HG03558 (cell line): ENCODE measurements at regions not wholly inside any gene's neighbourhood (a gene's known extent, or its start where the extent isn't known, plus 50 kb on each side); places are given as distances from the start of the nearest gene placed in this dataset.

Source experiments
- ATAC-seq: cut with Tn5 transposase; IDR thresholded peaks from one replicate; pipeline ENCODE4 v1.9.1; 2021; ENCODE audit warnings: moderate number of reproducible peaks; ENCODE audit not compliant: unreplicated experiment; ENCODE audit errors: extremely low read depth

DNA sequence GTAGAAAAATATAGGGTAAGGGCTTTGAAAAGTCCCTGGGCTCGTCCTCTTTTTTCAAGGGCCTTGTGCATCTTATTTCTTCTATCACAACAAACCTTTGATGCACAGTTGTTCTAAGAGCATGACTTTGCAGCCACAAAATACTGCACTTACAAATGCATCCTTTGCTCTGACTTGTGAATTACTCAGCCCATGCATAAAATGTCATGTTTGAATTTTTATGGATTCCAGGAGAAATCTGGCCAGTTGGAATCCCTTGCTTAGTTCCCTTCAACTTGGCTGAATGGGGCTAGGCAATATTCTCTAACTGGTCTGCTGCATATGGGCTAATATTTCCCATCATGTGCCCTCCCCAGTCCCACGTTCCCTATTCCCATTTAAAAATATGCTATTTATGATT is 523.9 kb upstream of the RGMA start:
- ATAC-seq: no peak

DNA sequence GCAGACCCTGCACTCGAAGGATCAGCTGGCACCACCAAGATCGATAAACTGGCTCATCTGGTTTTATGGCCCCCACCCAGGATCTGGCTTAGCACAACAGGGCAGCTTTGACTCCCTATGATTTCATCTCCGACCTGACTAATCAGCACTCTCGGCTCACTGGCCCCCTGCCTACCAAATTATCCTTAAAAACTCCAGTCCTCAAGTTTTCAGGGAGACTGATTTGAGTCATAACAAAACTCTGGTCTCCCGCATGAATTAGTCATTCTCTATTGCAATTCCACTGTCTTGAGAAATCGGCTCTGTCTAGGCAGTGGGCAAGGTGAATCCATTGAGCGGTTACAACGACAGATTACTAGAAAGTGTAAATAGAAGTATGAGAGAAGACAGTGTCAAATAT is 521.9 kb upstream of the RGMA start:
- no peak for ATAC-seq

DNA sequence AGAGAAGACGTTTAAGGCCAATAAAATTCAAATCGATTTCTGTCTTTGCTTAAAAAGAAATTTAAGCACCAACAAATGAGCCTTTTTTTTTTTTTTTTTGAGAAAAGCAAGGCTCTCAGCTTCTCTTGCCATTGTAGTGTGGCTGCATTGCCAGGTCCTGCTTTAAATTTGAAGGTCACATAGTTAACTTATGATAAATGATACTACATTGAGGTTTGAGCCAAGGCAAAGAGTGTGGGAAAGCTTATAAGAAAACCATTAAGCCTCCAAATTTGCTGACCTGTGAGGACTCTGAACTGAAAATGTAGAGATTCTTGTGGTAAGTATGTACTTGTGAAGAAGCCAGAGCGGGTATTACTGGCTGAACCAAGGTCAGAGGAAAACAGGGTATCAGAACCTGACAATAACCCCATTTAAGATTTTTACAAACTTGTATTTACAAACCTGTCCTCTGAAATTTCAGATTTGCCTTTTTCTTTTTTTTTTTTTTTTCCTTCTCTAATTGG is 519.7 kb upstream of the RGMA start:
- no peak for ATAC-seq

DNA sequence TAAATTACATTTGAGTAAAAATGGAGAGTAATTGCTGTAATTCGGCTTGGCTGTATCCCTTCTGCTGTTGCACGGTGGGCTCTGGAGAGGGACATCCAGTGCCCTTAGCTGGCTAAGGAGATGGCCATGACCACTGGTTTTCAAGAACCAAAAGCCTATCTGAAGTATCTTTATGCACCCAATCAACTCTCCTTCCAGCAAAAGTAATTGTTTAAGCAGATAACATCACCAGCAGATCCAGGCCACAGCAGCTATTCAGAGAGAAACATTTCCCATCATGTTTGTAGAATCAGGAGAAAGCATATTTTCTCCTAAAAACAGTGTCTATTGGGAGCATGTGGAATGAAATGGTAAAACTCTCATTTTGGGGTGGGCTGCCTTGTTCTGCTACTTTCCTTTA is 514.5 kb upstream of the RGMA start:
- no peak for ATAC-seq

DNA sequence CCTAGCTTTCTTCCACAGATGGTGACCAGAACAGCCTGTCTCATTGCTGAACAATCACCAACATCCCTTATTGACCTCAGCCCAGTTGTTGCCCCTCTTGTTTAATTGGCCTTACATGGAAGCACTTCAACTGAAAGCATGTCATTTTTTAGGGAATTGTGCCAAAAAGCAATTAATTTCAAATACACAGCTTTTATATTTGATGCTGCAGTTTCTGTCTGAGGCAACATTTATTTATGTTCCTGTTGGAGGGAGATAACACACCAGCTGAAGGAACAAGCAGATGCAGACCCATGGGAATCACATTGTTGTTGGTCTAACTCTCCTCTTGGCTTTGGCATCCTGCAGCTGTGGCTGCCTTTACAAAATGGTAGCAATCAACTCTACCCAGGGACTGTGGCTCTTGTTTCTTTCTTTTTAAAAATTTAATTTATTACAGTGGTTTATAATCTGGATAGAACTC is 498.1 kb upstream of the RGMA start:
- ATAC-seq: no peak

DNA sequence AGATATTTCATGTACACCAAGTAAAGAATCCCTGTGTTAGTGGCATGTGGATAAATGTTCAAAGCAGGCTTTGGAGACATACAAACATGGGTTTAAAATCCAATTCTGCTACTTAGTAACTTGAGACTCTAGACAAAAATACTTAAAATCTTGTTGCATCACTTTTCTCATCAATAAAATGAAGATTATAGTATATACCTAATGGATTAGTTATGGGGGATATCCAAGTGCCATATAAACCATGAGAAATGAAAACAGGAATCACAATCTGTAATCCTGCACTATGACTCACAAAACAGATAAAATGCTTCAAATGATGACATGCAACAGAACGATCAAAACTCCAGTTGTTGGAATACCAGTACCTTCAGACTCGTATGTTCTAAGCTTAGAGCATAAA is 496.0 kb upstream of the RGMA start:
- no peak for ATAC-seq

DNA sequence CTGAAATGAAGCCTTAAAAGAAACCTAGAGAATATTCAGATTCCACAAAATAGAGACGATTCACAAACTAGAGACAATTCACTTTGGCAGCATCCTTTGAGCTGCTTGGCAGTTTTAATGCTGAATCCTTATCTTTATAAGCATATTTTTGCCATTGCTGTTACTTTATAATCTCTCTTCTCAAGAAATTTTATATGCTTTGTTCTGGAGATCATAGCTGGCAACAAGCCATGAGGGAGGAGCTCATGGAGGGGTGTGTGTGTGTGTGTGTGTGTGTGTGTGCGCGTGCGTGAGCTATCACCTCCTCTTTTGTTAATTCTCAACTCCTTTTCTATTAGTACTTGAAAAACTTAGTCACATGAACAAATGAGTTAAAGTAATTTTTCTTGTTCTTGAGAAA is 495.0 kb upstream of the RGMA start:
- ATAC-seq: no peak

DNA sequence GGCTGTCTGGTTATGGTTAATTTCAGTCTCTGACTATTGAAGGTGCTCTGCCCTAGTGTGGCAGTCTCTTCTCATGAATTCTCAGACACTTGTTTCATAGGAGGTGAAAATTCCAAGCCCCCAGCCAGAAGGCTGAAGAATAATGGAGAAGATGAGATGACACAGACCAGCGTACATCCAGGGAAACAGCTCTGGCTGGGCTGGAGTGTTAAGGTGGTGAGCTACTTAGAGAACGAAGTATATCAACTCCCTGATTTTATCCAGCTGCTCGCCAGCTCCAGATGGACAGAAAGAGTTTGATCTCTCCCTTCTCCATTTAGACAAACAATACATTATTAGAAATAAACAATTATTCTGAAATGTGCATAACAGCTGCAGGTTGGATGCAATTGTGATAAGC is 494.5 kb upstream of the RGMA start:
- no peak for ATAC-seq

DNA sequence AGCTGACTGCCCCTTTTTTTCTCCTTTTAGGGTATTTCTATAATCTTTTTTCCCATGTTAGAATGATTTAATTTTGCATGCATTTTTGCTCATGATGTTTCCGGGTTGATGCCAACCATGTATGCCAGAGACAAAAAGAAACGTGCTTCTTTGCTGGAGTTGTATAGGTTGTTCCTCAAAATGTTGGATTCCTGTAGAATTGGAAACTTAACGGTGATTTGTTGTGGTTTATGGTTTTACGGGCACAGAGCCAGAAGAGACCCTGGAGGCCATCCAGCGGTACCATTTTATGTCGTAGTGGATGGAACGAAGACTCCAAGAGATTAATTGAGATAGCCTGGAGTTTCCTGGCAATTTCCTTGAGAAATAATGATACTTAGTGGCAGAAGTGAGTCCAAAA is 481.5 kb upstream of the RGMA start:
- ATAC-seq: no peak

DNA sequence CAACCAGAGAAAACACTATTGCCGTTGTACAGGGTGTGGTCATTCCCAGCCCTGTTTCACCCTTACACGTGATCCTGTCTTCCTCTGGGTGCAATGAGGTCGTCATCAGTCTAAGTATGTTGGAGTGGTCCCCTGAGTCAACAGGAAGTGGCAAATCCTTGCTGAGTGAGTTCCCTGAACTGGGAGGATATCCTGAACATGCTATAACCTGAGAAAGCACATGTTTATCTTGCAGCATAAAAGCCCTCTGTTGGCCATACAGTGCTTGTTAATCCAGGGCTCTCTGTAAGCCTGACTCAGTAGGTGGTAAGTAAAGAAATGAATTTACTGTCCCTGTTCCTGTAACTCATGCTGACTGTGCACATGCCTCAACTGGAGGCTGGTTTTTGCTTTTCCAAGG is 477.8 kb upstream of the RGMA start:
- ATAC-seq: no peak

DNA sequence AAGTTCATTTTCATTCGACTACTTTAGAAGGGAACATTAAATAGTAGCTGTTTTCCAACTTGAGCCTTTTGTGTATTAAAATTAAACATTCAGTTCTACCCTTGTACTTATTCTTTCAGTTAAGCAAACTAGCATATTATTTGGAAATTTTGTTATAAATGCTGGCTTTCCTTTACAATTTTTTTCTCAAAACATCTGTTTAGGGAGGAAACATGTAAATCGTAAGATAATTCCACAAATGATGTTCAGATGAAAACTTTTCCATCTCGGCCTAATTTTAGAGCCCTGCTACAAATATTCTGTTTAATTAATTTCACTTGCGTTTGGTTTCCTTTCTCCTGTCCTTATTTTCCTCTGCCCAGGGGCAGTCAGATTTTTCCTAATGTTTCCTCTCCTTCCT is 476.2 kb upstream of the RGMA start:
- ATAC-seq: no peak

DNA sequence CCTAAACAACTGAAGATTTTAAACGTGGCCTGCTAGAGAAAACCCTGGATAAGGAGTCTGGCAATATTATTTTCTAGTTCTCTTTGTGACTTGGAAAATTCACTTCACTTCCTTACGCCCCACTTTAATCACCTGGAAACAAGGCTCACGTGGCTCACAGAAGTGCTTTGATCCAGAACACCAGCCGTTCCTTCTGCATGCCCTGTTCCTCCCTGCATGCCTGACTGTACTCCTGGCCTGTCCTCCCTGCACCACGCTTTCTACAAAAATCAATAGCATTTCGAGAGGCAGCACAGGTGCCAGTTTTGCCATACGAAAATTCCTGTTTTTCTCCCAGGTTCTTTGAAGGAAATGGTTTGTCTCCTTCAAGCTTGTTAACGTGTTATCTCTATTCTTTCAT is 474.2 kb upstream of the RGMA start:
- ATAC-seq: no peak

DNA sequence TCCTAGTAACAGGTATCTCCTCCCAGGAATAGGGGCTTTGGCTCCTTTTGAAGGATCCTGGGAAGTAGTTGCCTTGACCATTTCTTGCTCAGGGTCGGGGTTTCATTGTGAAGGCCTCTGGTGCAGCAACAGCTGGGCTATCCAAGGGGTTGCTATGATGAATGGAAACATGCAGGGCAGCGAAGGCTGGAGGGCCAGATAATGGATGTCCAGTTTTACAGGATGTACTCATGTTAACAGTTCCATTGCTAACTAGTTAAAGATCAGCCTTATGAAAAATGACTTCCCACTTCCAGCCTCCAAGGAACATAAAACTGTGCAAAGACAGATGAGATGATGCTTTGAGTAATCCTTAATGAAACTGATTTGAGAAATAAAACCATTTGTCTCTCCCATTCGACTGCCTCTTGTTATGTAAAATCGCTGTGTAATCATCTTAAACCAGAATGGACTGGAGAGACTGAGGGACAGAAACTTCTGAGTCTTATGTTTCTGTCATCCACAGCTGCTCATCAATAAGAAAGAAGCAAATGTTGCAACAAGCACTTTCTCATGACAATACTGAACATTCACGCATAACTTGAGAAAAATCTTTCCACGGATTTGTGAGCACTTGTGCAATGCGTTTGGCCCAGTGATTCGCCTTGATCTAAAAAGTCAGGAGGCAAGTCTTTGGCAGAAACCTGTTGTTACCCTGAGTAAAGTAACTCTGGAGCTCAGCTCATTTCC is 473.5 kb upstream of the RGMA start:
- ATAC-seq: no peak

DNA sequence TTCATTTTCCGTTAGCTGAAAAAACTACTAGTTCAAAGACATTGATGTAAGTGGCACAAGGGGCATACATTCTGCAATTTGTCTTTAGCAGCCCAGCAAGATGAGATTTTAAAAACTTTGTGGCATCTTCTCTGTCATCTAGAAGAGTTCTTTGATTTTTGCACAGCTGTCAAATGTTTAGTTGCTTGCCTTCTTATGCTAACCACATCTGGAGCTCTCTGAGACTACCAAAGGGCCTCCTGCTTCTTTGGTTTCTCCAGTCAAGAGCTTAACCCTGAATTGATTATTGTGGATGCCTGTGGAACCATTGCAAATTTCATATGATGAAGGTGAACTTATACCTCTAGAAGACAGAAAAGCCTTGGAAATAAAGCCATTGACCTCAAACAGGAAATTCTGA is 468.7 kb upstream of the RGMA start:
- ATAC-seq: no peak

DNA sequence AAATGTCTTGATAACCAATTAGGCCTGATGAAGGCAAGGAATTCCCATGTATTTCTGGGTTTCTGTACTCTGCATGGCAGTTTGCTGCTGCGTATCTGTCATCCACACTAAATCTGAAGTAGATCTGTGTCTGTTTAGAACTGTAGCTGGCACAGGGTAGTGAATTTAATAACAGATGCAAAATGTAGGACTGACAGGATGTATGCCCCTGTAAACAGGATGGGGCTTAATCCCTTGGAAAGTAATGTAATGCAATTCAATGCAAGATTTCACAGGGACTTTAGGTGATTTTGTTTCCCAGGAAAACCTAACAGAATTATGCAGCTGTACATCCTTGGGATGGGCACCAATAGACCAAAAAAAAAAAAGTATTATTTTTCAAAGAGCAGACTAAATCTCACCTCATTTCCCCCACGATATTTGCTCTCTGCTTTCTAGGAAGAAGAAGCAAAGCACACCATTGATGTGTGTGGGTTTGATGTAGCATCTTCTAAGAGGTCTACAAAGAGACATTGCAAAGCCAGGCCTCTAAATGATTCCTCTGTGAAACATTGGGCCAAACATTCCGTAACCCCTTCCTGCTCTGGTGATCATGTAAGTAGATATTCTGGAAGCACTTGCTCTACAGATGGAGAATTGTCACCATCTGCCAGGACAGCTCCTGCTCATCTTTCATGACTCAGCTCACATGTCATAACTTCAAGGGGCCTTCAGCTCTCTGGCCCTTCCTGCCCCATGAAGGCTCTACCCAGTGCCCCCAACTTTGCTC is 464.3 kb upstream of the RGMA start:
- no peak for ATAC-seq

DNA sequence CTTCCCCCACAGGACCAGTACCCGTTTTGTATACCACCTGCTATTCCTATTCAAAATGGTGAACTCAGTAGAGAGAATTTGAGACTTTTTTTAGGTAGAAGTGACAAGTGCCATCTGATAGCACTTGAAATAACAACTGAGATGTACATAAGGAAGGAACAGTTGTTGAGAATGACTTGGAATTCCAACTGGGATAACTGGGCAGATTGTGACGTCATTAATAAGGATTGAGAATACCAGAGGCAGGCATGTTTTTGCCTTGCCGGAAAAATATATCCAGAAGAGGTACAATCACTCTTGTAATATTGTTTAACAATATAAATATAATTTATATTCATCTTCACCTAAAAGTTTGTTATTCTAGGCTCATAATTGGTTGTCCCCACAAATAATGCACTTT is 454.1 kb upstream of the RGMA start:
- ATAC-seq: no peak

DNA sequence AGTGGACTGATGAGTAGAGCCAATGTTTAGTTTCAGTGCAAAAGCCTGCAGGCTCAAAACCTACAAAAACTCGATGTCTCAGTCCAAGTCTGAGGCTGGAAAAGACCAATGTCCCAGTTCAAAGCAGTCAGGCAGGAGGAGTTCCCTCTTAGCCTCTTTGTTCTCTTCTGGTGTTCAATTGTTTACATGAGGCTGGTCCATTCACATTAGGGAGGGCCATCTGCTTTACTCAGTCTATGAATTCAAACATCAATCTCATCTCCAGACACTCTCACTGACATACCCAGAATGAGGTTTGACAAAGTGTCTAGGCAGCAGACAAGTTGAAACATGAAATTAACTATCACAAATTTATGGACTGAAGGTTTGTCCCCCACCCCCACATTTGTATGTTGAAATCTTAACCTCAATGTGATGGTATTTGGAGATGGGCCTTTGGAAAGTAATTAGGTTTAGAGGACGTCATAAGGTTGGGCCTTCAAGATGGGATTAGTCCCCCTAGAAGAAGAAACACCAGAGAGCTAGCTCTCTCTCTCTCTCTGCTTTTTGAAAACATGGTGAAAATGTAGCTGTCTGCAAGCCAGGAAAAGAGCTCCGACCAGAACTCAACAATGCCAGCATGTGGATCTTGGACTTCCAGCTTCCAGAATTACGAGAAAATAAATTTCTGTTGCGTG is 438.5 kb upstream of the RGMA start:
- ATAC-seq: no peak

DNA sequence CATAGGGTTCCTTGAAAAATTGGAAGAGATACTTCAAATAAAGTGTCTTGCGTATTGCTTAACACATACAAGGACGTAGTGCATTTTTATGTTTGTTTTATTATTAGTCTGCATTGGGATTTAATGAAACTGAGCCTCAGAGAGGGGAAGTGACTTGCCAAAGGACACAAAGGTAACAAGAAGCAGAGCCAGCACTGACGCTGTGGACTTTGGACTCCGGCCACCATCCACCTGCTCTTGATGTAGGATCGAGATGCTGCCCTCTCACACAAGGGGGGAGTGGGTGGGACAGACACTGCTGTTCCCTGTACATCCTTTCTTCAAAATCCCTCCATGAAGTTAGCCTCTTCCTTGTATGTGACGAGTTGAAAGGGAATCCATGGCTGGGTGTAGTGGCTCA is 435.4 kb upstream of the RGMA start:
- ATAC-seq: no peak

DNA sequence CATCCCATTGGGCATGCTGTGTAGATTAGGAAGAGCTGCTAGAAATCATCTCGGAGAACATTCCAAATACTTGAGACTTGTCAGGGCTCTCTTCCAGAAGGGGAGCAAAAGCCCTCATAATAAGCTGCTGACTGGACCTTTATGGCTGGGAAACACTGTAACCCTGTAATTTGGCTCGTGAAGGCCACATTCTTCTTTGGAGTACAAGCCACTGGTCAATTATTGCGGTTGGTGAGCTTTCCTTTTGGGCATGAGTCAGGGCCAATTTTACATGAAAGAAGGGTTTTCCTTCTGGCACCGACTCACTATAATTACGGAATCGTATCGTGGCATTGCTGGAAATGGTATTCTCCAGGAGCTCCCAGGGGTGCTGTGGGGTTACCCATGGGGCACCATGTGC is 434.5 kb upstream of the RGMA start:
- no peak for ATAC-seq

DNA sequence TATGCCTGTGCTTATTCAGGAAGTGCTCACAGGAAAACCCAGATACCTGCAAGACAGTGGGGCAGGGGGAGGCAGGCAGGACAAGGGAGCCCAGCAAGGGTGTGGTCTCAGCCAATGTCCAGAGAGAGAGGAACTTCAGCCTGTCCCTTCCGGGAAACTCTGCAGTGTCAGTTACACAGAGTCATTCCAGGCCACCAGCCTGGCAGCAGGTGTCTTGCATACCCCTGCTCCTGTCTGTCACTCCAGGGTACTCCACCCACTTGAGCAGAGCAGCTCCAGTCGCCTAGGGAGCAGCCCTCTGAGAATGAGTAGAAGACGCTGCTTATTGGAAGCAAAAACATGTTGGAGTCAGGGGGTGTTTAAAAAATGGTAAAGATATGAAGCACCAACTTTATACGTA is 431.2 kb upstream of the RGMA start:
- no peak for ATAC-seq

DNA sequence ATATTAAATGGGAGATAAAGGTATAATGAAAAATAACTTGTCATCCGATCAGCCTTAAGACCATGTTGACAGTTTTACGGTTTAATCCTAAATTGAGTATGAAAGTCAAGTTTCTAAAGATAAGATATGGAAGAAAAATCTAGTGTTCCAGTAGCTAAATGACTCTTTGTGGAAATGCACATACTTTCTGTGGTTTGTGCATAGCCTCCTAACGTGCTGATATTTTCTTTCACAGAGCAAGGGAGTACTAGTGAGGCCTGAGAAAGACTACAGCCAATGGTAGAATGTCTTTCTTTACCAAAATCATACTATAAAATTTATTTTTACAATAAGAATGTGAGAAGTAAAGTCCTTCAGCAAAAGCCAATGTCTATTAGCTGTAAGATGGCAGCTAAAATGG is 430.6 kb upstream of the RGMA start:
- ATAC-seq: no peak
